Testis (tissue), 2 donors: ENCODE measurements at regions not wholly inside any gene's neighbourhood (a gene's known extent, or its start where the extent isn't known, plus 50 kb on each side); places are given as distances from the start of the nearest gene placed in this dataset.

ENCODE experiments used
- DNase-seq: peaks from one replicate; pipeline ENCODE4 v3.0.0-alpha.2; 2019
- H3K27ac ChIP-seq, 2 donors: fragments of 200-600 bp; sonication (generic); one replicate each; pipeline ENCODE4 v1.5.1; 2019
- H3K27me3 ChIP-seq: fragments of 200-600 bp; sonication (generic); one replicate; pipeline ENCODE4 v1.5.1; 2019
- H3K36me3 ChIP-seq: fragments of 200-600 bp; sonication (generic); one replicate; pipeline ENCODE4 v1.5.1; 2017; ENCODE audit warnings: low read depth; ENCODE audit errors: missing control alignments
- H3K4me1 ChIP-seq: fragments of 200-600 bp; sonication (generic); one replicate; pipeline ENCODE4 v1.5.1; 2019
- H3K4me3 ChIP-seq, 2 donors: fragments of 200-600 bp; sonication (generic); one replicate each; pipeline ENCODE4 v1.5.1; 2017 to 2019
- H3K9me3 ChIP-seq: fragments of 200-600 bp; sonication (generic); one replicate; pipeline ENCODE4 v1.5.1; 2017
- POLR2A ChIP-seq: fragments of 450-650 bp; IDR thresholded peaks from one replicate; pipeline ENCODE4 v1.6.1; 2017; ENCODE audit warnings: antibody characterized with exemption, mild to moderate bottlenecking, moderate library complexity
- WGBS, 2 donors: methylation state at CpG; one replicate each; pipeline ENCODE4 v1.1.5; 2018; 5-methylcytosine and 5-hydroxymethylcytosine counted together
- intact Hi-C: fragments of 100-400 bp; cut with DNase I; formaldehyde crosslinking; loops from one replicate; pipeline ENCODE4 v1.15.1; 2023; ENCODE audit warnings: low total_unique reads
- TF ChIP-seq, protein P1 (sequence below), 3 experiments: fragments of 450-650 bp in 2 of 3; fragments of 200-600 bp in 1 of 3; sonication (generic) in 1 of 3; IDR thresholded peaks; one replicate each; pipeline ENCODE4 v1.5.1; 2016 to 2019; ENCODE audit warnings: antibody characterized with exemption in 3 of 3, mild to moderate bottlenecking in 2 of 3, moderate library complexity in 1 of 3

DNA sequence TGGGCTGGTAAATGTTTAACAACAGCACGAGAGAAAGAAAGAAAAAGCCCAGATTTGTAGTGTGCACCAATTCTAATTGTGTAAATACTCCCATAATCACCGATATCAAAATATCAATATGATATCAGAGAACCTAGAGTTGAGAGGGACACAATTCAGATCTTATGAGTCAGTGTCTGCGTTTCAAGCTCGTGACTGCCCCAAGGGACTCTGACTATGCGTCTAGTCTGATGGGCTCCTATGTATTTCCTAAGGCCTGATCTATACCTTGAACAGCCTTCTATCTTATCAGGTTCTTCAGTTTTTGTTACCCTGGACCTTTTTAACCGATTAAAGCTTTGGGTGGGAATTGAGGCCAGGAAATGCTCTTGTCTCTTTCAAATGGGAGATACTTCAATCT is 243.0 kb upstream of the SLC24A2 start:
- Histone ChIP-seq H3K27ac (no peak overlapping the region), H3K36me3 (no peaks in the 10 kb centered on the region), H3K4me1 (no peaks in the 10 kb centered on the region), H3K27me3 (no peaks in the 10 kb centered on the region), H3K4me3 (no peak overlapping the region), H3K9me3 (no peaks in the 10 kb centered on the region)
- intact Hi-C loops = no loop called here
- no peak for TF ChIP-seq POLR2A
- TF ChIP-seq, protein P1, sequence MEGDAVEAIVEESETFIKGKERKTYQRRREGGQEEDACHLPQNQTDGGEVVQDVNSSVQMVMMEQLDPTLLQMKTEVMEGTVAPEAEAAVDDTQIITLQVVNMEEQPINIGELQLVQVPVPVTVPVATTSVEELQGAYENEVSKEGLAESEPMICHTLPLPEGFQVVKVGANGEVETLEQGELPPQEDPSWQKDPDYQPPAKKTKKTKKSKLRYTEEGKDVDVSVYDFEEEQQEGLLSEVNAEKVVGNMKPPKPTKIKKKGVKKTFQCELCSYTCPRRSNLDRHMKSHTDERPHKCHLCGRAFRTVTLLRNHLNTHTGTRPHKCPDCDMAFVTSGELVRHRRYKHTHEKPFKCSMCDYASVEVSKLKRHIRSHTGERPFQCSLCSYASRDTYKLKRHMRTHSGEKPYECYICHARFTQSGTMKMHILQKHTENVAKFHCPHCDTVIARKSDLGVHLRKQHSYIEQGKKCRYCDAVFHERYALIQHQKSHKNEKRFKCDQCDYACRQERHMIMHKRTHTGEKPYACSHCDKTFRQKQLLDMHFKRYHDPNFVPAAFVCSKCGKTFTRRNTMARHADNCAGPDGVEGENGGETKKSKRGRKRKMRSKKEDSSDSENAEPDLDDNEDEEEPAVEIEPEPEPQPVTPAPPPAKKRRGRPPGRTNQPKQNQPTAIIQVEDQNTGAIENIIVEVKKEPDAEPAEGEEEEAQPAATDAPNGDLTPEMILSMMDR (IDR thresholded peaks at IDR 0.05) = no peak
- WGBS, 2 donors = 78 to 93% methylated on average over 6 of the region's 6 CpGs
- DNase-seq = no peak

DNA sequence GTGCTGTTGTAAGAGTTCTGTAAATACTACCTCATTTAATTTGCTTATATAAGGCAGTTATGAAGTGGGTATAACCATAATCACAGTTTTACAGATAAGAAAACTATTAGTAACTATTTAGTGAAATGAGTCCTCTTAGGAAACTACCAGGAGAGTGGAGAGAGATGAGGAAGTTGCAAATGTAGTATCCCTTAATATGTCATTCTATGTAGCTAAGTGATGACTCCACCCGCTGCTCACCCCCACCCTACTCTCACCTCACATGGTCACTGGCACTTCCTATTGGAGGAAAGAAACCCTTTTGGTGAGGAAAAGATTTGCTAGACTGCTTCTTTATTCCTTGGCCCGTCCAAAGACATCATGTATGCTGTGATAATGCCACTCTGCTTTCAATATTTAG is 241.8 kb upstream of the SLC24A2 start:
- no peak for DNase-seq
- Histone ChIP-seq H3K27ac (no peak overlapping the region), H3K36me3 (no peaks in the 10 kb centered on the region), H3K27me3 (no peaks in the 10 kb centered on the region), H3K4me3 (no peak overlapping the region), H3K4me1 (no peaks in the 10 kb centered on the region), H3K9me3 (no peaks in the 10 kb centered on the region)
- no peak for TF ChIP-seq POLR2A
- TF ChIP-seq, protein P1 (IDR thresholded peaks at IDR 0.05) = no peak
- intact Hi-C loops = no loop called here
- 86 to 94% methylated on average over 2 of the region's 2 CpGs for WGBS, 2 donors

DNA sequence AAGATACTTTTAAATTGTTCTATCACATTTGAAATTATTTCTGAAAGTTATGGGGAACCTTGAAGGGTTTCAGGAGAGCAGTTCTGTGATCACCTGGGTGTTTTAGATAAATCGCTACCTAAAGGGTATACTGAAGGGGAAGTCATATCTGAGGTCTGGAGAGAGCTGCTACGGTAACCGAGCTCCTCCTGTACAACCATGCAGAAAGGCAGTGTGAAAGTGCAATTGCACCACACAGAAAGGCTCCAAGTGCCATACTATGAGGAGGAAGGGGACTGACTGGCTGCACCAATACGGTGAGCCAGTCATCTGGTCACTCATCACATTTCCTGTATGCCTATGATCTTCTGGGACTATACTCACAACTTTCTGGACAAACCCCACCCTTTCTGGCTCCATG is 241.4 kb upstream of the SLC24A2 start:
- TF ChIP-seq, protein P1 (IDR thresholded peaks at IDR 0.05) = no peak
- TF ChIP-seq POLR2A = no peak
- WGBS, 2 donors = 96 to 100% methylated on average over 4 of the region's 4 CpGs
- Histone ChIP-seq H3K4me3 (no peak overlapping the region), H3K4me1 (no peaks in the 10 kb centered on the region), H3K27me3 (no peaks in the 10 kb centered on the region), H3K36me3 (no peaks in the 10 kb centered on the region), H3K27ac (no peak overlapping the region), H3K9me3 (no peaks in the 10 kb centered on the region)
- DNase-seq = no peak
- intact Hi-C loops = no loop called here

DNA sequence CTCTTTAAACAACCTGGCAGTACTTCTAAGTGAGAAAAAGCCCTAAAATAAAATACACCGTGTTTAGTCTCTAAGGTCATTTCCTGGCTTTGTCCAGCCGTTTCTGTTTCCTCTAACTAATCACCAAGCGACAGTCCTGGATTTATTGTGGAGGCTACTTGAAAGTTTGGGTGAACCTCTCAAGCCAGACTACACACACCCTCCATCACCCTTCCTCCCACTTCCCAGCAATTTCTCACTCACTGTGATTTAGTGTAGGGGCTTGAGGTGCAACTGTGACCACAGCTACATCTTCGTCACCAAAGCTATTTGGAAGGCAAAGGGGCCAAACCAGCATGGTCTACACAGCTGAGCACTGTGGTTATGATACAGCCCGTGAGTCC is 240.0 kb upstream of the SLC24A2 start:
- no peak for DNase-seq
- 60 to 63% methylated on average over 5 of the region's 5 CpGs for WGBS, 2 donors
- no peaks in the 10 kb centered on the region for H3K27me3 ChIP-seq
- no peaks in the 10 kb centered on the region for H3K9me3 ChIP-seq
- no peak overlapping the region for H3K27ac ChIP-seq
- H3K4me1 ChIP-seq = no peaks in the 10 kb centered on the region
- TF ChIP-seq, protein P1 (IDR thresholded peaks at IDR 0.05) = no peak
- no peak for TF ChIP-seq POLR2A
- no peaks in the 10 kb centered on the region for H3K36me3 ChIP-seq
- intact Hi-C loops = no loop called here
- no peak overlapping the region for H3K4me3 ChIP-seq

DNA sequence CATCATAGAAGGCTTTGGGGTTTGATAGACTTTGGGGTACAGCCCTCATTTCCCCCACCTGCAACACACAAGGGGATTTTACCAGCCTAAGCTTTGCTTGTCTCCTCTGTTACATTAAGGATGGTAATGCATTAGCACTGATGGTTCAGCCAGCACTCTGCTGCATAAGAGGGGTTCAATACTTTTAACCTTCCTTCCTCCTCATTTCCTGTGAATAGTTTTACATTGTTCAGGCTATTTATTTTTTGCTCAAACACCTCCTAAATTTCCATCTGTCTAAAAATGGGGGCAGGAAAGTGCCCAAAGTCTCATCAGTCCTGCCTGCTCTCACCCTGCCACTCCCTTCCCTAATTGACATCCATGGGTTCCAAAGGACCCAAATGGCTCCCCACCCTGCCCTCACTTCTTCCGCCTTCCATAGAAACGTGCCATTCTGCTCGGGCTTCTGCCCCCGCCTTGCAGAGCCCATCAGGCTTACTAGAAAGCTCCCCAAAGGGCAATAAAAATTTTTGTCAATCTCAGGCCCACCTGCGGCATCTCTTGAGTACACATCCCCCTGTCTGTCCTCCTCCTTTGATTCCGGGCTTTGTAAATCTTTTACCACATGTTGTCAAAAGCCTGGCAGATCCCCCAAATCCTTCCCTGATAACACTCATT is 239.5 kb upstream of the SLC24A2 start:
- Histone ChIP-seq H3K27me3 (no peaks in the 10 kb centered on the region), H3K36me3 (no peaks in the 10 kb centered on the region), H3K4me3 (no peak overlapping the region), H3K9me3 (no peaks in the 10 kb centered on the region), H3K4me1 (no peaks in the 10 kb centered on the region), H3K27ac (no peak overlapping the region)
- 50 to 68% methylated on average over 6 of the region's 6 CpGs for WGBS, 2 donors
- TF ChIP-seq, protein P1 (IDR thresholded peaks at IDR 0.05) = no peak
- no peak for TF ChIP-seq POLR2A
- intact Hi-C loops = no loop called here
- no peak for DNase-seq
